ENCODE measurements at regions not wholly inside any gene's neighbourhood (a gene's known extent, or its start where the extent isn't known, plus 50 kb on each side); places are given as distances from the start of the nearest gene placed in this dataset.

DNA sequence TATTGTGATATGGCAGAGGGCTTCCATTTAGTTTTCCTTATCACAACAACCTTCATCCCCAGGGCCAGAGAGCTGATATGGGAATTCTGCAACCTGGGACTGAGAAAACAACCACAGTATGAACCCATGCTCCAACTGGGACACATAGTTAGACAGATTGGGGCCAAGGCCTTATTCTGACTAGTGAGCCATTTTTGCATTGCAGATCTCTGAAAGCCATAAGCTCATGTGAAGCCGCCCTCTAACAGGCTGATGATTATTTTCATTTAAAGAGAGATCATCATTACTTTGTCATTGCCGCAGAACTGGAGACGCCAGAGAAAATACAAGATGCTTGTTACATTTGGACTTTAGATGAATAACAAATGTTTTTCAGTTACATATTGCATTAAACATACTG, 791.7 kb upstream of the POM121L12 start:
- TF ChIP-seq POLR2AphosphoS5 (IDR thresholded peaks at IDR 0.05; ENCODE audit: borderline replicate concordance, low read depth, low read length) (no peak), EZH2 (IDR thresholded peaks at IDR 0.05) (no peak)
